GM21447 (cell line): ENCODE measurements at regions not wholly inside any gene's neighbourhood (a gene's known extent, or its start where the extent isn't known, plus 50 kb on each side); places are given as distances from the start of the nearest gene placed in this dataset.
"Not testable (repeated sequence)": the region's sequence is repeated elsewhere in the genome, so short reads cannot be mapped to it uniquely, and the experiment has no call there.

Experiments used
- ATAC-seq: cut with Tn5 transposase; IDR thresholded peaks from one replicate; pipeline ENCODE4 v1.9.1; 2021; ENCODE audit not compliant: unreplicated experiment

GRCh38 chr13:80555796-80556678 is 215.1 kb upstream of the SPRY2 start:
- no peak for ATAC-seq

- no peak for ATAC-seq
Observed at GRCh38 chr13:80552851-80553440, 212.0 kb upstream of the SPRY2 start.

GRCh38 chr13:80551650-80552497 is 210.9 kb upstream of the SPRY2 start:
- ATAC-seq: no peak

- no peak for ATAC-seq
Observed at GRCh38 chr13:80550971-80551441, 210.1 kb upstream of the SPRY2 start.

- no peak for ATAC-seq
Observed at GRCh38 chr13:80548915-80549314, 208.0 kb upstream of the SPRY2 start.

GRCh38 chr13:80547885-80548825 is 207.2 kb upstream of the SPRY2 start:
- ATAC-seq: no peak

GRCh38 chr13:80547341-80547740 is 206.4 kb upstream of the SPRY2 start:
- no peak for ATAC-seq

- ATAC-seq: no peak
Observed at GRCh38 chr13:80533175-80533574, 192.2 kb upstream of the SPRY2 start.

- no peak for ATAC-seq
Observed at GRCh38 chr13:80530902-80531301, 190.0 kb upstream of the SPRY2 start.

GRCh38 chr13:80530191-80530590 is 189.3 kb upstream of the SPRY2 start:
- no peak for ATAC-seq

- no peak for ATAC-seq
Observed at GRCh38 chr13:80529734-80530133, 188.8 kb upstream of the SPRY2 start.

- no peak for ATAC-seq
Observed at GRCh38 chr13:80528733-80529132, 187.8 kb upstream of the SPRY2 start.

GRCh38 chr13:80527400-80527799 is 186.5 kb upstream of the SPRY2 start:
- no peak for ATAC-seq

GRCh38 chr13:80524447-80525215 is 183.7 kb upstream of the SPRY2 start:
- no peak for ATAC-seq

- ATAC-seq: no peak
Observed at GRCh38 chr13:80523134-80523533, 182.2 kb upstream of the SPRY2 start.

- ATAC-seq: not testable (repeated sequence)
Observed at GRCh38 chr13:80522463-80522862, 181.5 kb upstream of the SPRY2 start.

- ATAC-seq: no peak
Observed at GRCh38 chr13:80516818-80517348, 176.0 kb upstream of the SPRY2 start.

GRCh38 chr13:80515296-80515695 is 174.4 kb upstream of the SPRY2 start:
- no peak for ATAC-seq

GRCh38 chr13:80513196-80513595 is 172.3 kb upstream of the SPRY2 start:
- ATAC-seq: no peak
